ENCODE measurements at regions not wholly inside any gene's neighbourhood (a gene's known extent, or its start where the extent isn't known, plus 50 kb on each side); places are given as distances from the start of the nearest gene placed in this dataset.

DNA sequence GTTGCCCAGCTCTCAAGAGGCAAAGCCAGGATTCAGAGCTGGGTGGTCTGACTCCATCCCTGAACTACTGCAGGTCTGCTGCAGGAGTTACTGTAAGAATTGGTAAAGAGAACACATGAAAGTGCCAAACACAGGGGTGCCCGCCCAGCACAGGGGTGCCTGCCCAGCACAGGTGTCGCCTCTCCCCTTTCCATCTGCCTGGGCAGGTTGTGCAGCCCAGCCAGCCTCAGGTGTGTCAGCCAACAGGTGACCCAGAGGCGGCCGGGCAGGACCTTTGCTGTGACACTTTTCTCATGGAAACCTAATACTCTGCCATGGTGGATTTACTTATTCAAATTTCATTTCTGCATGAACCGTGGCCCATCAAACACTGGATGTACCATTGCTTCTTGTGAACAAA, 289.7 kb upstream of the IRX4 start:
- Histone ChIP-seq H3K4me2 (ENCODE audit: low read length) (no peak overlapping the region), H3K9me3 (ENCODE audit: low read length) (no peaks in the 10 kb centered on the region), H3K36me3 (ENCODE audit: insufficient read depth, low read length) (no peaks in the 10 kb centered on the region), H3F3A (ENCODE audit: insufficient read depth, low read length, poor library complexity, severe bottlenecking) (no peaks in the 10 kb centered on the region), H3K79me2 (replicated peaks; ENCODE audit: insufficient read depth, low read length) (no peaks in the 10 kb centered on the region), H3K9ac (ENCODE audit: low read length) (no peak overlapping the region), H3K9me2 (ENCODE audit: insufficient read depth, low read length) (no peaks in the 10 kb centered on the region), H3K27ac (ENCODE audit: low read length) (no peak overlapping the region), H2AFZ (ENCODE audit: low read depth, low read length) (no peak overlapping the region), H3K27me3 (ENCODE audit: insufficient read depth, low read depth, low read length) (no peaks in the 10 kb centered on the region), H3K4me3 (ENCODE audit: low read length) (no peak overlapping the region), H4K20me1 (ENCODE audit: insufficient read depth) (no peaks in the 10 kb centered on the region)
- TF ChIP-seq SMC3 (conservative IDR thresholded peaks at IDR 0.05; ENCODE audit: poor library complexity) (no peak), TAF1 (IDR thresholded peaks at IDR 0.05; ENCODE audit: low read depth) (no peak)

DNA sequence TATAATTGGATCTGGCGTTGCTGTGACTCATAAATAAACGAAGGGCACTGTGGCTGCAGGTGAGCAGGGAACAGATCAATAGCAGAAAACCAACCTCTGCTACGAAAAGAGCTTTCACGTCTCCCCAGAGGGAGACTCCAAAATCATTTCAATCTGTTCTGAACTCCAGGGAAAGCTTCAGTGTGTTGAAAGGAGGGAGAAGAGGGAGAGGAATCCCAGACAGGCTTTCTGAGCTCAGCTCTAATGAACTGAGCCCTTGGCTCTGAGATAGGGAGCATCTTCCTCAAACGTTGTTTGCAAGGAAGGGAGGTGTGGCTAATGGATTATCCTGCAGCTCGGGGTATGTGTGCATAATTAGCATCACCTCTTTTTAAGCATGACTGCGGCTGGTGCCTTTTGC, 288.0 kb upstream of the IRX4 start:
- TF ChIP-seq MXI1 (conservative IDR thresholded peaks at IDR 0.05; ENCODE audit: poor library complexity, severe bottlenecking) (no peak), RAD21 (conservative IDR thresholded peaks at IDR 0.05) (no peak), EP300 (conservative IDR thresholded peaks at IDR 0.05; ENCODE audit: poor library complexity, severe bottlenecking) (no peak), TAF1 (IDR thresholded peaks at IDR 0.05; ENCODE audit: low read depth) (no peak), POLR2AphosphoS5 (IDR thresholded peaks at IDR 0.05) (no peak), EZH2 (IDR thresholded peaks at IDR 0.05; ENCODE audit: borderline replicate concordance, insufficient read depth, low read length, poor library complexity, severe bottlenecking) (no peak), SMC3 (conservative IDR thresholded peaks at IDR 0.05; ENCODE audit: poor library complexity) (no peak)
- TF ChIP-seq, protein P1, sequence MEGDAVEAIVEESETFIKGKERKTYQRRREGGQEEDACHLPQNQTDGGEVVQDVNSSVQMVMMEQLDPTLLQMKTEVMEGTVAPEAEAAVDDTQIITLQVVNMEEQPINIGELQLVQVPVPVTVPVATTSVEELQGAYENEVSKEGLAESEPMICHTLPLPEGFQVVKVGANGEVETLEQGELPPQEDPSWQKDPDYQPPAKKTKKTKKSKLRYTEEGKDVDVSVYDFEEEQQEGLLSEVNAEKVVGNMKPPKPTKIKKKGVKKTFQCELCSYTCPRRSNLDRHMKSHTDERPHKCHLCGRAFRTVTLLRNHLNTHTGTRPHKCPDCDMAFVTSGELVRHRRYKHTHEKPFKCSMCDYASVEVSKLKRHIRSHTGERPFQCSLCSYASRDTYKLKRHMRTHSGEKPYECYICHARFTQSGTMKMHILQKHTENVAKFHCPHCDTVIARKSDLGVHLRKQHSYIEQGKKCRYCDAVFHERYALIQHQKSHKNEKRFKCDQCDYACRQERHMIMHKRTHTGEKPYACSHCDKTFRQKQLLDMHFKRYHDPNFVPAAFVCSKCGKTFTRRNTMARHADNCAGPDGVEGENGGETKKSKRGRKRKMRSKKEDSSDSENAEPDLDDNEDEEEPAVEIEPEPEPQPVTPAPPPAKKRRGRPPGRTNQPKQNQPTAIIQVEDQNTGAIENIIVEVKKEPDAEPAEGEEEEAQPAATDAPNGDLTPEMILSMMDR (IDR thresholded peaks at IDR 0.05; ENCODE audit: poor library complexity, severe bottlenecking), result no peak
- TF ChIP-seq, protein P2, sequence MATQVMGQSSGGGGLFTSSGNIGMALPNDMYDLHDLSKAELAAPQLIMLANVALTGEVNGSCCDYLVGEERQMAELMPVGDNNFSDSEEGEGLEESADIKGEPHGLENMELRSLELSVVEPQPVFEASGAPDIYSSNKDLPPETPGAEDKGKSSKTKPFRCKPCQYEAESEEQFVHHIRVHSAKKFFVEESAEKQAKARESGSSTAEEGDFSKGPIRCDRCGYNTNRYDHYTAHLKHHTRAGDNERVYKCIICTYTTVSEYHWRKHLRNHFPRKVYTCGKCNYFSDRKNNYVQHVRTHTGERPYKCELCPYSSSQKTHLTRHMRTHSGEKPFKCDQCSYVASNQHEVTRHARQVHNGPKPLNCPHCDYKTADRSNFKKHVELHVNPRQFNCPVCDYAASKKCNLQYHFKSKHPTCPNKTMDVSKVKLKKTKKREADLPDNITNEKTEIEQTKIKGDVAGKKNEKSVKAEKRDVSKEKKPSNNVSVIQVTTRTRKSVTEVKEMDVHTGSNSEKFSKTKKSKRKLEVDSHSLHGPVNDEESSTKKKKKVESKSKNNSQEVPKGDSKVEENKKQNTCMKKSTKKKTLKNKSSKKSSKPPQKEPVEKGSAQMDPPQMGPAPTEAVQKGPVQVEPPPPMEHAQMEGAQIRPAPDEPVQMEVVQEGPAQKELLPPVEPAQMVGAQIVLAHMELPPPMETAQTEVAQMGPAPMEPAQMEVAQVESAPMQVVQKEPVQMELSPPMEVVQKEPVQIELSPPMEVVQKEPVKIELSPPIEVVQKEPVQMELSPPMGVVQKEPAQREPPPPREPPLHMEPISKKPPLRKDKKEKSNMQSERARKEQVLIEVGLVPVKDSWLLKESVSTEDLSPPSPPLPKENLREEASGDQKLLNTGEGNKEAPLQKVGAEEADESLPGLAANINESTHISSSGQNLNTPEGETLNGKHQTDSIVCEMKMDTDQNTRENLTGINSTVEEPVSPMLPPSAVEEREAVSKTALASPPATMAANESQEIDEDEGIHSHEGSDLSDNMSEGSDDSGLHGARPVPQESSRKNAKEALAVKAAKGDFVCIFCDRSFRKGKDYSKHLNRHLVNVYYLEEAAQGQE (IDR thresholded peaks at IDR 0.05; ENCODE audit: borderline replicate concordance), result no peak
- H2AFZ ChIP-seq (ENCODE audit: low read depth, low read length), result no peak overlapping the region
- H3K27me3 ChIP-seq (ENCODE audit: insufficient read depth, low read depth, low read length), result no peaks in the 10 kb centered on the region
- H4K20me1 ChIP-seq (ENCODE audit: insufficient read depth), result no peaks in the 10 kb centered on the region
- no peaks in the 10 kb centered on the region for H3K36me3 ChIP-seq (ENCODE audit: insufficient read depth, low read length)
- H3K9me3 ChIP-seq (ENCODE audit: low read length), result no peaks in the 10 kb centered on the region
- H3K4me3 ChIP-seq (ENCODE audit: low read length), result no peak overlapping the region
- no peak overlapping the region for H3K4me2 ChIP-seq (ENCODE audit: low read length)
- no peaks in the 10 kb centered on the region for H3F3A ChIP-seq (ENCODE audit: insufficient read depth, low read length, poor library complexity, severe bottlenecking)
- H3K79me2 ChIP-seq (replicated peaks; ENCODE audit: insufficient read depth, low read length), result no peaks in the 10 kb centered on the region
- H3K27ac ChIP-seq (ENCODE audit: low read length), result no peak overlapping the region
- no peak overlapping the region for H3K9ac ChIP-seq (ENCODE audit: low read length)
- H3K9me2 ChIP-seq (ENCODE audit: insufficient read depth, low read length), result no peaks in the 10 kb centered on the region

Measured in neural cell (in vitro differentiated cells).